Esophagus squamous epithelium (tissue), 5 donors: ENCODE measurements at regions not wholly inside any gene's neighbourhood (a gene's known extent, or its start where the extent isn't known, plus 50 kb on each side); places are given as distances from the start of the nearest gene placed in this dataset.
"Not testable (repeated sequence)": the region's sequence is repeated elsewhere in the genome, so short reads cannot be mapped to it uniquely, and the experiment has no call there.

Experiments
- DNase-seq: peaks from one replicate; lab custom pipeline; 2025; lab: John Stamatoyannopoulos, UW
- H3K27ac ChIP-seq, 4 donors: fragments of 200-600 bp; sonication (generic); one replicate each; pipeline ENCODE4 v1.5.1; 2016 to 2019; ENCODE audit warnings: mild to moderate bottlenecking in 1 of 4
- H3K27me3 ChIP-seq, 4 donors: fragments of 200-600 bp; sonication (generic); 1 replicate in 3 of 4; 2 replicates in 1 of 4; pipeline versions ENCODE4 v1.5.1 to v1.6.0; 2017 to 2021; ENCODE audit warnings: antibody characterized with exemption in 1 of 4
- H3K36me3 ChIP-seq, 3 donors: fragments of 200-600 bp; sonication (generic); one replicate each; pipeline ENCODE4 v1.5.1; 2016 to 2019
- H3K4me1 ChIP-seq, 3 donors: fragments of 200-600 bp; sonication (generic); one replicate each; pipeline ENCODE4 v1.5.1; 2017 to 2019
- H3K4me3 ChIP-seq, 4 donors: fragments of 200-600 bp; sonication (generic); 1 replicate in 3 of 4; 2 replicates in 1 of 4; pipeline ENCODE4 v1.5.1; 2016 to 2019; ENCODE audit warnings: mild to moderate bottlenecking in 2 of 4, moderate library complexity in 1 of 4
- H3K9me3 ChIP-seq, 3 donors: fragments of 200-600 bp; sonication (generic); one replicate each; pipeline ENCODE4 v1.5.1; 2016 to 2019
- CTCF ChIP-seq, 6 experiments: fragments of 450-650 bp in 4 of 6; fragments of 200-600 bp in 2 of 6; sonication (generic) in 2 of 6; IDR thresholded peaks; one replicate each; pipeline ENCODE4 v1.5.1; 2016 to 2019; ENCODE audit warnings: antibody characterized with exemption in 6 of 6, mild to moderate bottlenecking in 4 of 6, moderate library complexity in 4 of 6
- POLR2A ChIP-seq, 4 donors: fragments of 450-650 bp; IDR thresholded peaks; one replicate each; pipeline ENCODE4 v1.6.1; 2017; ENCODE audit warnings: antibody characterized with exemption in 4 of 4, mild to moderate bottlenecking in 4 of 4, moderate library complexity in 3 of 4
- WGBS, 2 donors: methylation state at CpG; one replicate each; pipeline ENCODE4 v1.1.5; 2018; 5-methylcytosine and 5-hydroxymethylcytosine counted together
- intact Hi-C: fragments of 100-400 bp; cut with DNase I; formaldehyde crosslinking; loops from one replicate; pipeline ENCODE4 v1.15.0; 2022
- donor health status: DM: yes; HTN: yes; CAD: no.

- no peaks in the 10 kb centered on the region for H3K9me3 ChIP-seq
- no peaks in the 10 kb centered on the region for H3K4me1 ChIP-seq
- no peak overlapping the region for H3K4me3 ChIP-seq
- no peaks in the 10 kb centered on the region for H3K36me3 ChIP-seq
- H3K27ac ChIP-seq, result no peak overlapping the region
- TF ChIP-seq POLR2A (IDR thresholded peaks at IDR 0.05), result no peak
- no peak for TF ChIP-seq CTCF (IDR thresholded peaks at IDR 0.05)
- 64 to 87% methylated on average over 2 of the region's 2 CpGs for WGBS, 2 donors
- DNase-seq, result no peak
- H3K27me3 ChIP-seq, result no peaks in the 10 kb centered on the region
- intact Hi-C loops, result no loop called here
Measured at GRCh38 chr4:111359602-111360001, 736.7 kb upstream of the PITX2 start.

- intact Hi-C loops, result no loop called here
- WGBS, 2 donors, result 63 to 84% methylated on average over 1 of the region's 1 CpG
Measured at GRCh38 chr4:111360906-111361305, 738.0 kb upstream of the PITX2 start.

GRCh38 chr4:111362941-111363361, 740.1 kb upstream of the PITX2 start:
- intact Hi-C loops, result no loop called here
- no peak overlapping the region for H3K27ac ChIP-seq
- TF ChIP-seq CTCF (IDR thresholded peaks at IDR 0.05) (no peak), POLR2A (IDR thresholded peaks at IDR 0.05) (no peak)
- DNase-seq, result no peak
- no peaks in the 10 kb centered on the region for H3K4me1 ChIP-seq
- no peaks in the 10 kb centered on the region for H3K9me3 ChIP-seq
- 13 to 27% methylated on average over 1 of the region's 1 CpG for WGBS, 2 donors
- H3K36me3 ChIP-seq, result no peaks in the 10 kb centered on the region
- no peaks in the 10 kb centered on the region for H3K27me3 ChIP-seq
- H3K4me3 ChIP-seq, result no peak overlapping the region

More at GRCh38 chr4:111360906-111361305, 738.0 kb upstream of the PITX2 start:
- H3K4me3 ChIP-seq, result no peak overlapping the region
- no peaks in the 10 kb centered on the region for H3K9me3 ChIP-seq
- no peaks in the 10 kb centered on the region for H3K27me3 ChIP-seq
- TF ChIP-seq POLR2A (IDR thresholded peaks at IDR 0.05) (no peak), CTCF (IDR thresholded peaks at IDR 0.05) (no peak)
- DNase-seq, result no peak
- H3K36me3 ChIP-seq, result no peaks in the 10 kb centered on the region
- no peaks in the 10 kb centered on the region for H3K4me1 ChIP-seq
- no peak overlapping the region for H3K27ac ChIP-seq

- H3K27me3 ChIP-seq, H3K36me3 ChIP-seq, intact Hi-C loops, H3K4me1 ChIP-seq, H3K4me3 ChIP-seq, H3K9me3 ChIP-seq, DNase-seq, H3K27ac ChIP-seq: not testable (repeated sequence)
- WGBS, 2 donors, result 92 to 93% methylated on average over 8 to 14 of the region's 14 CpGs
Measured at GRCh38 chr4:111377880-111378279, 755.0 kb upstream of the PITX2 start.

GRCh38 chr4:111388561-111388960, 756.7 kb upstream of the FAM241A start:
- Histone ChIP-seq H3K9me3 (no peaks in the 10 kb centered on the region), H3K4me1 (no peaks in the 10 kb centered on the region), H3K27ac (no peak overlapping the region), H3K4me3 (no peak overlapping the region), H3K27me3 (no peaks in the 10 kb centered on the region), H3K36me3 (no peaks in the 10 kb centered on the region)
- DNase-seq, result no peak
- intact Hi-C loops, result no loop called here
- 69 to 85% methylated on average over 1 of the region's 1 CpG for WGBS, 2 donors
- TF ChIP-seq CTCF (IDR thresholded peaks at IDR 0.05) (no peak), POLR2A (IDR thresholded peaks at IDR 0.05) (no peak)

GRCh38 chr4:111391829-111392228, 753.4 kb upstream of the FAM241A start:
- Histone ChIP-seq H3K9me3 (no peaks in the 10 kb centered on the region), H3K27ac (no peak overlapping the region), H3K27me3 (no peaks in the 10 kb centered on the region), H3K36me3 (no peaks in the 10 kb centered on the region), H3K4me3 (no peak overlapping the region), H3K4me1 (no peaks in the 10 kb centered on the region)
- TF ChIP-seq CTCF (IDR thresholded peaks at IDR 0.05) (no peak), POLR2A (IDR thresholded peaks at IDR 0.05) (no peak)
- intact Hi-C loops, result no loop called here
- DNase-seq, result no peak
- 61 to 69% methylated on average over 6 of the region's 6 CpGs for WGBS, 2 donors
